Duodenal mucosa (tissue), 2 donors: ENCODE measurements at regions not wholly inside any gene's neighbourhood (a gene's known extent, or its start where the extent isn't known, plus 50 kb on each side); places are given as distances from the start of the nearest gene placed in this dataset.

Experiments
- H3K27ac ChIP-seq: one replicate; pipeline ENCODE4 v1.7.0; 2013; ENCODE audit warnings: low read depth, low read length
- H3K27me3 ChIP-seq, 2 donors: one replicate each; pipeline ENCODE4 v1.7.0; 2013; ENCODE audit warnings: low read length in 2 of 2, control low read depth in 1 of 2; ENCODE audit not compliant: insufficient read depth in 2 of 2, control insufficient read depth in 1 of 2
- H3K36me3 ChIP-seq, 2 donors: one replicate each; pipeline ENCODE4 v1.7.0; 2013; ENCODE audit warnings: low read length in 2 of 2, control low read depth in 1 of 2; ENCODE audit not compliant: insufficient read depth in 2 of 2, control insufficient read depth in 1 of 2
- H3K4me1 ChIP-seq, 2 donors: one replicate each; pipeline ENCODE4 v1.7.0; 2013; ENCODE audit warnings: low read length in 2 of 2, control low read depth in 1 of 2; ENCODE audit not compliant: insufficient read depth in 2 of 2, control insufficient read depth in 1 of 2
- H3K4me3 ChIP-seq, 2 donors: one replicate each; pipeline ENCODE4 v1.7.0; 2013; ENCODE audit warnings: low read length in 2 of 2, low read depth in 1 of 2
- H3K9ac ChIP-seq, 2 donors: one replicate each; pipeline ENCODE4 v1.7.0; 2013; ENCODE audit warnings: low read length in 2 of 2, low read depth in 1 of 2
- H3K9me3 ChIP-seq, 2 donors: one replicate each; pipeline ENCODE4 v1.7.0; 2013; ENCODE audit warnings: low read length in 2 of 2, control low read depth in 1 of 2; ENCODE audit not compliant: control insufficient read depth in 1 of 2

DNA sequence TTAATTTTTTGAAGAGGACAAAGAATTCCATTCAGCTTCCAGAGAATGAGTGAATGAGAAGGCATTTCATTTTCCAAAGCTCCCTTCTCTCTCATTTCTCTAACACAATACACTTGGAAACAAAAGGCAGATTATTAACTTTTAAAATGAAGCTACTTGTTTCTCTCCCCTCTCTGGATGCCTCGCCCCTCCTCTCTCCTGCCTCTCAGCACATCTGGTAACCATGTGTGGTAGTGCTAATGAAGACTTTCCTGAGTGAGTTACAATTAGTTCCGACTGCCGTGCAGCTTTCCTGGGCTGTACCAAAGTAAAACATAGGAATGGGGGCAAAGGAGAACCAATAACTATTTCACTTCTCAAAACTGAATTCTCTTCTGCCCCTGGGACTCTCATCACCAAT lies 84.7 kb upstream of the SOX5 start:
- Histone ChIP-seq H3K4me3 (no peak overlapping the region), H3K27ac (no peak overlapping the region), H3K27me3 (no peaks in the 10 kb centered on the region), H3K9ac (no peak overlapping the region), H3K4me1 (no peaks in the 10 kb centered on the region), H3K9me3 (no peaks in the 10 kb centered on the region), H3K36me3 (no peaks in the 10 kb centered on the region)

DNA sequence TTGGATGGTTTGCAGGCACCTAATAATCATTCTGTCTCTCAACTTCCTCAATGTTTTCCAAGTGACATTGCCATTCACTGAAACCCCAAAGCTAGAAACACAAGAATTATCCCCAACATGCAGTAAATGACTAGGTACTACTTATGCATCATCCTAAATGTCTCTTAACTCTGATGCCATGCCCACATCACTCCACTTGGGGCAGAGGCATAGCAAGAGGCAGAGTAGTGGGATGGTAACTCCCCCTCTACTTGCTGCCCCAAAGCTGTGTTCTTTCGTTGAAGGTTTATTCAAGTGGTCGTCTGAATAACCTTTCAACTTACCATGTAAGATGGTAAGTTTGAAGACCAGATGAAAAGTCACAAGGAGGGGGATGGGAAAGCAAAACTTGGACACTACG lies 77.9 kb upstream of the SOX5 start:
- no peak overlapping the region for H3K4me3 ChIP-seq
- H3K9me3 ChIP-seq, result no peaks in the 10 kb centered on the region
- no peak overlapping the region for H3K27ac ChIP-seq
- no peaks in the 10 kb centered on the region for H3K36me3 ChIP-seq
- no peaks in the 10 kb centered on the region for H3K27me3 ChIP-seq
- no peaks in the 10 kb centered on the region for H3K4me1 ChIP-seq
- no peak overlapping the region for H3K9ac ChIP-seq

DNA sequence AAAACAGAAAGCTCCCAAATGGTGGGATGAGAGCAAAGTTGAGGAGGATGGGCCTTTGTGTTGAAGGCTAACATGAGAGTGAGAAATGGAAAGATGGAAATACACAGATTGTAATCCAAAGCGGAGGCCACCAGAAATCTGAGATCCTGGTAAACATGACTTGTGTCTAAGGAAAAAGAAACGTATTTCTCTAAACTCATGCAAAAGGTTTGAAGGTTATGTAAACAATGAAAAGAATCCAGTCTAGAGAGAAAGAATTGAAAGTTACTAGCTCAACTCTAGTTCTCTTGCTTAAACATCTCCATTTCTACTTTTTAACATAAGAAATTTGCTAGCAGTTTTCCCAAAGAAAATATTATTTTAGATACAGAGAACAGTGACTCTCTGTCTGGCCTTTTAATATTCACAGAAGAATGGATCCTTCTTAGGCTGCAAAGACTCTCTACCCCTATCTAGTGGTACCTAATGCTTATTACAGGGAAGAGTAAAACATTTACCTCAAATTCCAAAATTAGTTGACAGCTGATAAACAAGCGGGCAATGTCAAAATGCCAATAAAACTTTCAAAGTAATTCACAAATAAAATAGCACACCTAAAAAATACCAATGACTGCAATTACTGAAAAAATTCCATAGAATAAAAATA lies 75.8 kb upstream of the SOX5 start:
- Histone ChIP-seq H3K9ac (no peak overlapping the region), H3K9me3 (no peaks in the 10 kb centered on the region), H3K4me1 (no peaks in the 10 kb centered on the region), H3K4me3 (no peak overlapping the region), H3K27ac (no peak overlapping the region), H3K36me3 (no peaks in the 10 kb centered on the region), H3K27me3 (no peaks in the 10 kb centered on the region)

DNA sequence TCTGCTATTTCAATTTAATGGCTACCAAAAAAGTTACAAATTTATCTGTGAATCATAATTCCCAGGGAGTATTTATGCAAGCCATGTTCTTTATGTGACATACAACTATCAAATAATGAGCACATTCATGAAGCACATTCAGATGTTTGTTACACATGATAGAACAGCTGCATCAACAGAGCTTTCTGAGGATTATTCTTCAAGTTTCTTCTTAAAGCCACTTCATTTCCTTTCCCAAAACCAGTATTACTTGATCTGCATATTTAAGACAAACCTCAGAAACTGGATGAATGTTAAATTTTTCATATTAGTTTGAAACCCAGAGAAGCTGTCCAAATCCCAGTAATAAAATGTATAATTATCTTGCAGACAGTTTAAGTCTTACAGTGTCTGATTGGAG lies 73.6 kb upstream of the SOX5 start:
- Histone ChIP-seq H3K27ac (no peak overlapping the region), H3K9ac (no peak overlapping the region), H3K36me3 (no peaks in the 10 kb centered on the region), H3K4me3 (no peak overlapping the region), H3K4me1 (no peaks in the 10 kb centered on the region), H3K27me3 (no peaks in the 10 kb centered on the region), H3K9me3 (no peaks in the 10 kb centered on the region)

DNA sequence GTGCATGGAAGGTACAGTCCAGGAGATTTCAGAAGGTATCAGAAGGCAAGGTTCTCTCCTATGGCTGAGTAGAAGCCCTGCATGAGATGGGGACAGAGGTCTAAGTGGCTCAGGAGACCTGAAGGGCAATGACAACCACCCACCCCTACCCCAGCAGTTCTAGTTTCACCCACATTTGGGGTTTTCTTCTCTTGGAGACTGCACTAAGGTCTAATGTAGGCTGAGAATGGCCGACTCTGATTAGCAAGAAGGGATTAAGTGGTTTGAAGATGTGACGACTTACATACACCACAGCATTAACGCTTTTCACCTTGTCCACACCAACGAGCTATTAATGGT lies 71.7 kb upstream of the SOX5 start:
- H3K27me3 ChIP-seq, result no peaks in the 10 kb centered on the region
- no peak overlapping the region for H3K27ac ChIP-seq
- no peaks in the 10 kb centered on the region for H3K9me3 ChIP-seq
- no peaks in the 10 kb centered on the region for H3K36me3 ChIP-seq
- no peak overlapping the region for H3K9ac ChIP-seq
- H3K4me1 ChIP-seq, result no peaks in the 10 kb centered on the region
- H3K4me3 ChIP-seq, result no peak overlapping the region

DNA sequence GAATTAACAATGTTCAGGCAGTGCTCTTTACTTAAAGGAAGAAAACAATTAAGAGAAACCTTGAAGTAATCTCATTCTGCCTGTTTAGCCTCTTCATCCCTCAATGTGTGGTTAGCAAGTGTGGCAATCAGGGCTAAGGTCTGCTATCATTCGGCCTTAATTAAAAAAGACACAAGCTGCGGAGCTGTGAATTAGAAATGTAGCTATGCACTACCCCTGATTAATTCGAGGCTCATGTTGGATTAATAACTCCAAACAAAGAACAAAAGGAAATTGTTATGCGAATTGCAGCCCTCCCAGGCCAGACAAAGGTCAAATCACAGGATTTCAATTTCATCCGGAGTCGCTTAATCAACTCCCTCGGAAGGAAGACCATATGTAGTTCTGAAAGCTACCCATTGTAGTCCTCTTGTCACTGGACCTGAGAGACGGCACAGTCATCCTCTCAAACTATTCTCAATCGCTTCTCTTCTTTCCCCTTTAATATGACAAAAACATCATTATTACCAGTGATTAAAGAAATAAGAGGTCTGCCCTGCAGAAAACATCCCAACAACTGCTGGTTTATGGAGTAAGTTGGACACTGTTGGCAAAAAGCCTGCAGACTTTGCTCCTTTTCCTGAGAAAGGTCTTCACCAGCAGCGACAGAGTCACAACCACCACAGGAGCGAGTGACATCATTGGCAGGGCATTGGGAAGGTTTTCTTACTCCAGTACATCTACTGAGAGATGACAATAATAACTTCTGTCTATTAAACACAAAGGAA lies 71.1 kb upstream of the SOX5 start:
- Histone ChIP-seq H3K4me3 (no peak overlapping the region), H3K9me3 (no peaks in the 10 kb centered on the region), H3K27ac (no peak overlapping the region), H3K36me3 (no peaks in the 10 kb centered on the region), H3K4me1 (no peaks in the 10 kb centered on the region), H3K27me3 (no peaks in the 10 kb centered on the region), H3K9ac (no peak overlapping the region)

DNA sequence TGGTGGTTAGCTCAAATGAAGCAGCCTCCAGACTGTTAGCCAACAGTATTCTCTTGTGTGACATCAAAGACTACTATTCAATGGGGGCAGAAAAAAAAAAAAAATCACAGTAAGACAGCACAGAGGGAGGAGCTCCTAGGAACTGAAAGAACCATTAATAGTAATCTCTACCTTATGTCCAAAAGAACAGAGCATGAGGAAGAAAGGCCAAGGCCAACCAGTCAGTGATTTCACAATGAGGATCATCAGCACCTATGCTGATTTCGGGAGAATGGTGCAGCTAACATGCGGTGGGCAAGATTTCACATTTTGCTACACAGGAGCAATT lies 66.3 kb upstream of the SOX5 start:
- Histone ChIP-seq H3K27me3 (no peaks in the 10 kb centered on the region), H3K9me3 (no peaks in the 10 kb centered on the region), H3K27ac (no peak overlapping the region), H3K9ac (no peak overlapping the region), H3K4me1 (no peaks in the 10 kb centered on the region), H3K4me3 (no peak overlapping the region), H3K36me3 (no peaks in the 10 kb centered on the region)

DNA sequence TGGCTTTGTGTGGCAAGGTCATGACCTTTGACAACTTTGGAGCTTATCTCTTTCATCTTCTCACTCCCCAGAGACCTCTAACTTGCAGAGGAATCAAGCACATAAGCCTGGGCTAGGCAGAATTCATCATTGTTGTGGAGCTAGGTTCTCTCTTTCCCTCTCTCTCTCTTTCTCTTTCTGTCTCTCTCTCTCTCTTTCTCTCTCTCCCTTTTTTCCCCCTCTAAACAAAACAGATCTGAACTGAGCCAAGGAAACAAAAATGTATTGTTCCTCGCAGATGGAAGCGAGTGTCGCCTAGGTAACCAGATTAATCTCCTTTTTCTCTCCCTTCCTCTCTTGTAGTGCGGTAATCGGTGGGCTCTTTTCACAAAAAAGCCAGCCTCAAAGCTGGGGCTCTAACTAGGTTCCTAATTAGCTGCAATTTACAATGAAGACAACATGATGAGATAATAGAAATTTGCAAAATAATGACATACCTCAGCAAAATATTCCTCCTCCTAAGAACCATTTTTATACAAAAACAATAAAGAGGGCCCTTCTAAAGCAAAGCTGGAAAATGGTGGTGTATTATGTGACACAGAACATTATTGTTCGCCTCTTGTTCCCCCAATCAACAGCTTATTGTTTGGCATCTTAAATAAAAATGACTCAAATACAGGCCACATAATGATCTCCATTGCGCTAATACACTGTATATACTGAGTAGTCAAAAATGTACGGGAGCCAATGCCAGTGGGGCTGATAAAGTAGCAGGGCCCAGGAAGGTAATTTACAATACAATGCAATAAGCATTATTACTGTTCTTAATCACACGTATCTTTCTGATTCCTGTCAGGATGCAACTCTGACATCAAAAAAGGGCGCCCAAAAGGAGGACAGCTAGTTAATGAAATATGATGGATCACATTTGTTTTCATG lies 65.7 kb upstream of the SOX5 start:
- H3K4me1 ChIP-seq, result no peaks in the 10 kb centered on the region
- H3K27me3 ChIP-seq, result no peaks in the 10 kb centered on the region
- H3K9ac ChIP-seq, result no peak overlapping the region
- no peaks in the 10 kb centered on the region for H3K36me3 ChIP-seq
- H3K9me3 ChIP-seq, result no peaks in the 10 kb centered on the region
- H3K4me3 ChIP-seq, result no peak overlapping the region
- H3K27ac ChIP-seq, result no peak overlapping the region

DNA sequence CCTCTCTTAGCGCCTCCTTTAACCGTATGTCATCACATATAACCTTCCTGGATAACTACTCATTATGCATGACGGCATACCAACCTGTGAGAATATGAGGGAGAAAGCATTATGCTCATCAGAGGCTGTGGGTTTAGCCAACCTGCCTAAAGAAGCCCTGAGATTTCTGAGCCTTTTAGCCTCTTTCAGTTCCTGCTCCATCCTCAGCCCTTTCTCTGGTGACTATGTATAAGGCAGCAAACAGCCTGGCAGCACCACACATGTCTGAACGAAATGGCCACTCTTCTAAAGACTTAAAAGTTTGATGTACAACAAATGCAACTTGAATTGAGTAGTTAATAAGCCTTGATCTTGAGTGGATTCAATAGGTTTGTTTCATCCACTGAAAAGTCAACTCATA lies 64.8 kb upstream of the SOX5 start:
- H3K4me3 ChIP-seq, result no peak overlapping the region
- H3K9ac ChIP-seq, result no peak overlapping the region
- no peaks in the 10 kb centered on the region for H3K36me3 ChIP-seq
- H3K27ac ChIP-seq, result no peak overlapping the region
- no peaks in the 10 kb centered on the region for H3K9me3 ChIP-seq
- no peaks in the 10 kb centered on the region for H3K4me1 ChIP-seq
- no peaks in the 10 kb centered on the region for H3K27me3 ChIP-seq

DNA sequence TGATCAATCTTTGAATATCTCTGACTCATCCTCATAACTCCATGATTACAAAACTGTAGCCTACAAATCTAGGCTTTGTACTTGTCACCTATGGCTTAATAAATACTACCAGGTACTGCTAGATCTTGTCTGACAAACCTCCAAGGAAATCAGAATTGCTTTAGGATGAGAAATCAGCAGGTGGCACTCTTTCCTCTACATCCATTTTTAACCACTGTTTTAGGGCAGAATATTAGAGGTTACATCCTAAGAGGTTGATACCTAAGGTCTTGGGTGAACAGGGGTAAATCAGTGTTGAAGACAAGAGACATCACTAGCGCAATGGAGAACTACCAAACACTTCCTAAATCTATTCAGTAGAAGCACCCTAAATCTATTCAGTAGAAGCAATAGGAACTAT lies 63.1 kb upstream of the SOX5 start:
- Histone ChIP-seq H3K4me3 (no peak overlapping the region), H3K9ac (no peak overlapping the region), H3K9me3 (no peaks in the 10 kb centered on the region), H3K4me1 (no peaks in the 10 kb centered on the region), H3K27me3 (no peaks in the 10 kb centered on the region), H3K27ac (no peak overlapping the region), H3K36me3 (no peaks in the 10 kb centered on the region)
